ENCODE measurements at regions not wholly inside any gene's neighbourhood (a gene's known extent, or its start where the extent isn't known, plus 50 kb on each side); places are given as distances from the start of the nearest gene placed in this dataset.

DNA sequence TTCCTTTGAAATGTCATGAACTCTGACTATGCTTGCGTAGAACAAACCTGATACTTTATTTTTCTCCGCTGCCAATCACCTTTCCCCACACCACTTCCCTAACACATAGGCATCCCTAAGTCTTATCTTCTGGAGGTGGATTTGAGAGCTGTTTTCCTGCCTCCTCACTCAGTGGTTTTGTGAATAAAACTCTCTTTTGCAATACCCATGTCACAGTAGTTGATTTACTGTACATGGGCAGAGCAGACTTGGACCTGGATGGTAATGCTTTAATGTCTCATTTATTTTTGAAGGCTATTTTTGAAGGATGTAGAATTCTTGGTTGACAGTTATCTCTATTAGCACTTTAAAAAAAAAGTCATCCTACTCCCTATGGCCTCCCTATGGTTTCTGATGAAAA, 881.8 kb downstream of the SLITRK5 start:
- H2AFZ ChIP-seq (ENCODE audit: low read depth, low read length, severe bottlenecking) = no peak overlapping the region
- no peak overlapping the region for H3K4me3 ChIP-seq (ENCODE audit: insufficient read depth, low read length, poor library complexity, severe bottlenecking)

DNA sequence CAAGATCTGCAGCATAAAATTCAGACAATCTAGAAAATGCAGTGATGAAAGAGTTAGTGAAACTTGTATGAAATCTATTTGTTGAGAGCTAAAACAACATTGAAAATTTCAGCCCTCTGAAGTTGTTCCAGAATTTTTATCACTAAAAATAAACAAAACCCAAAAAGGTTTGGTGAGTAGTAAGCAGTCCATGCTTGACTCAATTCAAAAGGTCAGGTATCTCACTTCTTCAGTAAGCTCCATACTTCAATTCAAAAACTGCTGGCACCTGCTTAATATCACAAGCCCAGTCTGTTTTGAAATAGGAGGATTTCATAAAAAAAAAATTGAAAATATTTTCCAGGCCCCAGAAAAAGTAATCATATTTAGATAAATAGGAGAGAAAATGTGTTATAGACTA, 894.4 kb downstream of the SLITRK5 start:
- no peaks in the 10 kb centered on the region for H3K27me3 ChIP-seq (ENCODE audit: low read length)

More for the DNA sequence above, 881.8 kb downstream of the SLITRK5 start:
- H3K79me2 ChIP-seq (ENCODE audit: insufficient read depth, low read length) = no peaks in the 10 kb centered on the region
- no peaks in the 10 kb centered on the region for H3K36me3 ChIP-seq (ENCODE audit: low read length)
- no peaks in the 10 kb centered on the region for H3F3A ChIP-seq (ENCODE audit: insufficient read depth)
- H3K9ac ChIP-seq (ENCODE audit: low read length) = no peak overlapping the region
- H4K20me1 ChIP-seq (ENCODE audit: low read depth, low read length) = no peaks in the 10 kb centered on the region; the same call in 1 of the 2 replicates
- no peaks in the 10 kb centered on the region for H3K9me2 ChIP-seq (replicated peaks; ENCODE audit: insufficient read depth, low read length)
- H3K27ac ChIP-seq (ENCODE audit: low read depth, low read length) = no peak overlapping the region
- H3K9me3 ChIP-seq (ENCODE audit: insufficient read depth, low read length) = no peaks in the 10 kb centered on the region
- no peaks in the 10 kb centered on the region for H3K27me3 ChIP-seq (ENCODE audit: low read length)
- no peak overlapping the region for H3K4me2 ChIP-seq (ENCODE audit: low read depth, low read length, poor library complexity, severe bottlenecking)
- no peak for TF ChIP-seq EZH2phosphoT487 (conservative IDR thresholded peaks at IDR 0.05; ENCODE audit: low read length)
- TF ChIP-seq, protein P1, sequence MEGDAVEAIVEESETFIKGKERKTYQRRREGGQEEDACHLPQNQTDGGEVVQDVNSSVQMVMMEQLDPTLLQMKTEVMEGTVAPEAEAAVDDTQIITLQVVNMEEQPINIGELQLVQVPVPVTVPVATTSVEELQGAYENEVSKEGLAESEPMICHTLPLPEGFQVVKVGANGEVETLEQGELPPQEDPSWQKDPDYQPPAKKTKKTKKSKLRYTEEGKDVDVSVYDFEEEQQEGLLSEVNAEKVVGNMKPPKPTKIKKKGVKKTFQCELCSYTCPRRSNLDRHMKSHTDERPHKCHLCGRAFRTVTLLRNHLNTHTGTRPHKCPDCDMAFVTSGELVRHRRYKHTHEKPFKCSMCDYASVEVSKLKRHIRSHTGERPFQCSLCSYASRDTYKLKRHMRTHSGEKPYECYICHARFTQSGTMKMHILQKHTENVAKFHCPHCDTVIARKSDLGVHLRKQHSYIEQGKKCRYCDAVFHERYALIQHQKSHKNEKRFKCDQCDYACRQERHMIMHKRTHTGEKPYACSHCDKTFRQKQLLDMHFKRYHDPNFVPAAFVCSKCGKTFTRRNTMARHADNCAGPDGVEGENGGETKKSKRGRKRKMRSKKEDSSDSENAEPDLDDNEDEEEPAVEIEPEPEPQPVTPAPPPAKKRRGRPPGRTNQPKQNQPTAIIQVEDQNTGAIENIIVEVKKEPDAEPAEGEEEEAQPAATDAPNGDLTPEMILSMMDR (IDR thresholded peaks at IDR 0.05; ENCODE audit: insufficient read depth, low read length, poor library complexity, severe bottlenecking) = no peak

DNA sequence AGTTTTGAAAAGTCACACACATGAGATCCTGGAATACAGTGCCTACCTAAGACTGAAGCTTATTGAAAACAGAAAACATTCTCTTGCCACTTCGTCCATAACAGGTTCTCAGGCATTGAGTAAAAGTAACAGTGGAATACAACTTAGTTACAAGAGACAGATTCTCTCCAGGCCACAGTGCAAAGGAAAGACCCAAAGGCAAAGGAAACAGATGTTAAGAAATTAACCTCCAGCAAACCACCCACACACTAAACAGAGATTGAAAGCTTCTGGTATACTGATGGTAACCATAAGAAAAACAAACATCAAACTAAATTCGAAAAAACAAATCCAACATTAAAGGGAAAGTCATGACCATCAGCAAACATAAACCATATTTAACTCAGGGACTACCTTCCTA, 914.7 kb downstream of the SLITRK5 start:
- Histone ChIP-seq H3K9me2 (replicated peaks; ENCODE audit: insufficient read depth, low read length) (no peaks in the 10 kb centered on the region), H4K20me1 (ENCODE audit: low read depth, low read length) (no peaks in the 10 kb centered on the region), H3K9ac (ENCODE audit: low read length) (no peak overlapping the region), H3K27me3 (ENCODE audit: low read length) (no peaks in the 10 kb centered on the region), H3K36me3 (ENCODE audit: low read length) (no peaks in the 10 kb centered on the region), H3K9me3 (ENCODE audit: insufficient read depth, low read length) (no peaks in the 10 kb centered on the region), H3K4me3 (ENCODE audit: insufficient read depth, low read length, poor library complexity, severe bottlenecking) (no peak overlapping the region), H3F3A (ENCODE audit: insufficient read depth) (no peaks in the 10 kb centered on the region), H2AFZ (ENCODE audit: low read depth, low read length, severe bottlenecking) (no peak overlapping the region), H3K27ac (ENCODE audit: low read depth, low read length) (no peak overlapping the region), H3K79me2 (ENCODE audit: insufficient read depth, low read length) (no peaks in the 10 kb centered on the region), H3K4me2 (ENCODE audit: low read depth, low read length, poor library complexity, severe bottlenecking) (no peak overlapping the region)
- TF ChIP-seq EZH2phosphoT487 (conservative IDR thresholded peaks at IDR 0.05; ENCODE audit: low read length) = no peak

More for the DNA sequence above, 894.4 kb downstream of the SLITRK5 start:
- Histone ChIP-seq H3K4me2 (ENCODE audit: low read depth, low read length, poor library complexity, severe bottlenecking) (no peak overlapping the region), H3K36me3 (ENCODE audit: low read length) (no peaks in the 10 kb centered on the region), H4K20me1 (ENCODE audit: low read depth, low read length) (no peaks in the 10 kb centered on the region), H3K27ac (ENCODE audit: low read depth, low read length) (no peak overlapping the region), H3K4me3 (ENCODE audit: insufficient read depth, low read length, poor library complexity, severe bottlenecking) (no peak overlapping the region), H3K9ac (ENCODE audit: low read length) (no peak overlapping the region), H3K9me3 (ENCODE audit: insufficient read depth, low read length) (no peaks in the 10 kb centered on the region), H3F3A (ENCODE audit: insufficient read depth) (no peaks in the 10 kb centered on the region), H3K9me2 (replicated peaks; ENCODE audit: insufficient read depth, low read length) (no peaks in the 10 kb centered on the region), H2AFZ (ENCODE audit: low read depth, low read length, severe bottlenecking) (no peak overlapping the region), H3K79me2 (ENCODE audit: insufficient read depth, low read length) (no peaks in the 10 kb centered on the region)
- TF ChIP-seq, protein P1 (IDR thresholded peaks at IDR 0.05; ENCODE audit: insufficient read depth, low read length, poor library complexity, severe bottlenecking) = no peak
- no peak for TF ChIP-seq EZH2phosphoT487 (conservative IDR thresholded peaks at IDR 0.05; ENCODE audit: low read length)

DNA sequence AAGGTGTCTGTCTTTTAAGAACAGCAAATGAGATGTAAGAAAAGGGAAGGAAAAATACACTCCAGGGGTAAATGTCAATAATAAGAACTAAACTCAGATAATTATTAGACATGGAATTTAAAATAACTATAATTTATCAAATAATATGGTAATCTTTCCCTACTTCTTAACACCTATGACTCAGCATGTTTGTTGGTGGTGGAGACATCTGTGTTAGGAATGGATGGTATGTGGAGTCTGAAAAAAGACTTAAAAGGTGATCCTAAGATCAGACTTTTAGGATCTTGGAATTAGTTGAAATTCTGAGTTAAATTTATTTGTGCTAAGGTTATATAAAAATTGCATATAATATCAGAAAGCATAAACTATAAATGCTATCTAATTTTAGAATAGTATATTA, 915.1 kb downstream of the SLITRK5 start:
- Histone ChIP-seq H3F3A (ENCODE audit: insufficient read depth) (no peaks in the 10 kb centered on the region), H4K20me1 (ENCODE audit: low read depth, low read length) (no peaks in the 10 kb centered on the region), H3K36me3 (ENCODE audit: low read length) (no peaks in the 10 kb centered on the region), H3K27ac (ENCODE audit: low read depth, low read length) (no peak overlapping the region), H3K9me2 (replicated peaks; ENCODE audit: insufficient read depth, low read length) (no peaks in the 10 kb centered on the region), H3K9me3 (ENCODE audit: insufficient read depth, low read length) (no peaks in the 10 kb centered on the region), H3K9ac (ENCODE audit: low read length) (no peak overlapping the region), H3K27me3 (ENCODE audit: low read length) (no peaks in the 10 kb centered on the region), H3K4me3 (ENCODE audit: insufficient read depth, low read length, poor library complexity, severe bottlenecking) (no peak overlapping the region), H2AFZ (ENCODE audit: low read depth, low read length, severe bottlenecking) (no peak overlapping the region), H3K4me2 (ENCODE audit: low read depth, low read length, poor library complexity, severe bottlenecking) (no peak overlapping the region), H3K79me2 (ENCODE audit: insufficient read depth, low read length) (no peaks in the 10 kb centered on the region)
- TF ChIP-seq, protein P1 (IDR thresholded peaks at IDR 0.05; ENCODE audit: insufficient read depth, low read length, poor library complexity, severe bottlenecking) = no peak
- TF ChIP-seq EZH2phosphoT487 (conservative IDR thresholded peaks at IDR 0.05; ENCODE audit: low read length) = no peak
